H1 (cell line): ENCODE measurements at regions not wholly inside any gene's neighbourhood (a gene's known extent, or its start where the extent isn't known, plus 50 kb on each side); places are given as distances from the start of the nearest gene placed in this dataset.

Experiments used
- CTCF ChIA-PET: fragments of 300-600 bp; sonication (Branson Sonifier 250); formaldehyde crosslinking; loops from one replicate; lab custom pipeline; 2021; ENCODE audit not compliant: partially characterized antibody; lab: Charles Lee
- POLR2A ChIA-PET: fragments of 300-600 bp; sonication (Branson Sonifier 250); formaldehyde crosslinking; loops from one replicate; lab custom pipeline; 2021; ENCODE audit warnings: inconsistent platforms; ENCODE audit not compliant: partially characterized antibody; lab: Charles Lee
- DNase-seq, 2 experiments: peaks; one replicate each; pipeline versions ENCODE4 v3.0.0 to v3.0.0-alpha.2; 2010 to 2022; ENCODE audit warnings: low spot score in 2 of 2, low read depth in 1 of 2, mixed read lengths in 1 of 2
- FAIRE-seq: peaks from 2 replicates; lab custom pipeline; 2011; peaks lifted over from hg19 to GRCh38; lab: Jason Lieb, UNC
- H2AFZ ChIP-seq: 2 replicates; pipeline ENCODE4 v1.8.1; 2012; ENCODE audit warnings: low read length, inconsistent platforms
- H2AK5ac ChIP-seq: 2 replicates; pipeline ENCODE4 v1.6.1; 2013; ENCODE audit warnings: low read depth, low read length
- H2BK120ac ChIP-seq: replicated peaks from 2 replicates; pipeline ENCODE3; 2013; ENCODE audit warnings: low read depth, low read length, inconsistent platforms
- H2BK12ac ChIP-seq: 2 replicates; pipeline ENCODE4 v1.6.1; 2013; ENCODE audit warnings: low read depth, low read length
- H2BK15ac ChIP-seq: 2 replicates; pipeline ENCODE4 v1.6.1; 2013; ENCODE audit warnings: low read length
- H2BK20ac ChIP-seq: 2 replicates; pipeline ENCODE4 v1.6.1; 2013; ENCODE audit warnings: low read length
- H2BK5ac ChIP-seq: 2 replicates; pipeline ENCODE4 v1.6.1; 2013; ENCODE audit warnings: low read depth, low read length
- H3K14ac ChIP-seq: 2 replicates; pipeline ENCODE4 v1.6.1; 2013; ENCODE audit warnings: inconsistent platforms; ENCODE audit not compliant: insufficient read length
- H3K18ac ChIP-seq: 2 replicates; pipeline ENCODE4 v1.6.1; 2013; ENCODE audit warnings: low read length; ENCODE audit errors: extremely low read depth
- H3K23ac ChIP-seq: 2 replicates; pipeline ENCODE4 v1.6.1; 2013; ENCODE audit warnings: inconsistent platforms; ENCODE audit not compliant: insufficient read length
- H3K23me2 ChIP-seq: 2 replicates; pipeline ENCODE4 v1.6.1; 2013; ENCODE audit warnings: low read depth, low read length
- H3K27ac ChIP-seq: 2 replicates; pipeline ENCODE4 v1.6.1; 2011; ENCODE audit warnings: low read depth, low read length, inconsistent platforms
- H3K27me3 ChIP-seq, 4 experiments: replicated peaks in 1 of 4; 1 replicate in 1 of 4; 2 replicates in 3 of 4; pipeline versions ENCODE4 v1.6.1 to v1.8.1; 2011 to 2013; ENCODE audit warnings: low read length in 3 of 4, mild to moderate bottlenecking in 3 of 4, inconsistent platforms in 2 of 4, mixed read lengths in 2 of 4, moderate library complexity in 1 of 4; ENCODE audit not compliant: control insufficient read depth in 3 of 4, insufficient read depth in 3 of 4; ENCODE audit errors: extremely low read depth in 1 of 4
- H3K36me3 ChIP-seq, 4 experiments: 2 replicates each; pipeline versions ENCODE4 v1.6.1 to v1.8.1; 2011 to 2013; ENCODE audit warnings: mild to moderate bottlenecking in 4 of 4, low read length in 3 of 4, moderate library complexity in 2 of 4, control low read depth in 1 of 4, inconsistent platforms in 1 of 4; ENCODE audit not compliant: insufficient read depth in 4 of 4, control insufficient read depth in 2 of 4
- H3K4ac ChIP-seq: replicated peaks from 2 replicates; pipeline ENCODE3; 2013; ENCODE audit warnings: low read length, low read depth, mixed read lengths, inconsistent platforms; ENCODE audit not compliant: insufficient read length
- H3K4me1 ChIP-seq, 4 experiments: replicated peaks in 1 of 4; 1 replicate in 1 of 4; 2 replicates in 3 of 4; pipeline versions ENCODE4 v1.6.1 to v1.8.1; 2011 to 2013; ENCODE audit warnings: low read length in 3 of 4, inconsistent platforms in 2 of 4, mixed read lengths in 1 of 4; ENCODE audit not compliant: insufficient read depth in 4 of 4, control insufficient read depth in 3 of 4
- H3K4me2 ChIP-seq, 2 experiments: 2 replicates each; pipeline versions ENCODE4 v1.6.1 to v1.8.1; 2011 to 2013; ENCODE audit warnings: low read depth in 2 of 2, low read length in 2 of 2, control low read depth in 1 of 2, inconsistent platforms in 1 of 2, mild to moderate bottlenecking in 1 of 2; ENCODE audit not compliant: insufficient read depth in 1 of 2
- H3K4me3 ChIP-seq, 4 experiments: fragments of 200-600, 300-600 bp in 1 of 4; sonication (generic), shearing (Covaris generic), sonication (Bioruptor Twin) in 1 of 4; 2 replicates each; pipeline versions ENCODE4 v1.5.1 to v1.8.1; 2011 to 2016; ENCODE audit warnings: low read length in 4 of 4, low read depth in 3 of 4, control low read depth in 2 of 4, inconsistent platforms in 2 of 4, mild to moderate bottlenecking in 2 of 4, mixed read lengths in 1 of 4, moderate library complexity in 1 of 4; ENCODE audit not compliant: insufficient read depth in 2 of 4; ENCODE audit errors: extremely low read depth in 1 of 4
- H3K56ac ChIP-seq: replicated peaks from 2 replicates; pipeline ENCODE3; 2013; ENCODE audit warnings: low read depth, mild to moderate bottlenecking, mixed read lengths, low read length, inconsistent platforms; ENCODE audit not compliant: insufficient read length
- H3K79me1 ChIP-seq: 2 replicates; pipeline ENCODE4 v1.6.1; 2013; ENCODE audit warnings: low read depth, low read length, control low read depth
- H3K79me2 ChIP-seq, 2 experiments: 2 replicates each; pipeline versions ENCODE4 v1.6.1 to v1.8.1; 2012 to 2013; ENCODE audit warnings: low read length in 2 of 2, mild to moderate bottlenecking in 2 of 2, inconsistent platforms in 1 of 2; ENCODE audit not compliant: insufficient read depth in 2 of 2, control insufficient read depth in 1 of 2
- H3K9ac ChIP-seq, 4 experiments: replicated peaks in 1 of 4; 1 replicate in 1 of 4; 2 replicates in 3 of 4; pipeline versions ENCODE4 v1.6.1 to v1.8.1; 2011 to 2013; ENCODE audit warnings: low read depth in 3 of 4, low read length in 3 of 4, control low read depth in 2 of 4, mild to moderate bottlenecking in 2 of 4, moderate library complexity in 2 of 4, inconsistent platforms in 1 of 4; ENCODE audit errors: extremely low read depth in 1 of 4
- H3K9me3 ChIP-seq, 2 experiments: 2 replicates each; pipeline versions ENCODE4 v1.6.1 to v1.8.1; 2012 to 2013; ENCODE audit warnings: mild to moderate bottlenecking in 2 of 2, moderate library complexity in 2 of 2, control low read depth in 1 of 2, inconsistent platforms in 1 of 2, low read depth in 1 of 2, low read length in 1 of 2, mixed read lengths in 1 of 2; ENCODE audit not compliant: insufficient read depth in 2 of 2
- H4K20me1 ChIP-seq, 2 experiments: replicated peaks in 1 of 2; 2 replicates each; pipeline versions ENCODE3 to v1.8.1; 2011 to 2013; ENCODE audit warnings: inconsistent platforms in 2 of 2, low read length in 2 of 2, mild to moderate bottlenecking in 1 of 2; ENCODE audit not compliant: insufficient read depth in 2 of 2, control insufficient read depth in 1 of 2
- H4K5ac ChIP-seq: 2 replicates; pipeline ENCODE4 v1.6.1; 2013; ENCODE audit warnings: low read length, low read depth, mixed read lengths, inconsistent platforms; ENCODE audit not compliant: insufficient read length
- H4K8ac ChIP-seq: 2 replicates; pipeline ENCODE4 v1.8.0; 2013; ENCODE audit warnings: mild to moderate bottlenecking, moderate library complexity, low read length, inconsistent platforms; ENCODE audit not compliant: insufficient read depth; ENCODE audit errors: extremely low read depth
- H4K91ac ChIP-seq: replicated peaks from 2 replicates; pipeline ENCODE3; 2013; ENCODE audit warnings: low read length, mixed read lengths, inconsistent platforms; ENCODE audit not compliant: insufficient read length
- ASH2L ChIP-seq: fragments of 200-600, 300-600 bp; sonication (generic); IDR thresholded peaks from one replicate; pipeline ENCODE4 v1.7.1; 2017; ENCODE audit warnings: low read length
- CBX5 ChIP-seq: fragments of 300-800, 300-1000 bp; sonication (generic); IDR thresholded peaks from 2 replicates; pipeline ENCODE4 v1.7.1; 2016; ENCODE audit warnings: antibody characterized with exemption, low read length, low read depth
- CHD1 ChIP-seq: IDR thresholded peaks from 2 replicates; pipeline ENCODE4 v1.6.1; 2012; ENCODE audit warnings: low read depth, low read length, improper control_type of control experiment
- EP300 ChIP-seq, 2 experiments: IDR thresholded peaks; 1 replicate in 1 of 2; 2 replicates in 1 of 2; pipeline ENCODE4 v1.6.1; 2011 to 2012; ENCODE audit warnings: low read depth in 2 of 2, low read length in 2 of 2, mild to moderate bottlenecking in 2 of 2, borderline replicate concordance in 1 of 2, inconsistent platforms in 1 of 2, moderate library complexity in 1 of 2
- JUND ChIP-seq: IDR thresholded peaks from 2 replicates; pipeline ENCODE4 v1.6.1; 2011; ENCODE audit warnings: mild to moderate bottlenecking, improper control_type of control experiment, low read length
- NANOG ChIP-seq: IDR thresholded peaks from 2 replicates; pipeline ENCODE4 v1.6.1; 2011; ENCODE audit warnings: low read length, low read depth, mild to moderate bottlenecking, inconsistent platforms; ENCODE audit not compliant: insufficient read depth, poor library complexity, severe bottlenecking
- PHF8 ChIP-seq: fragments of 200-600 bp; sonication (generic); conservative IDR thresholded peaks from 2 replicates; pipeline ENCODE4 v1.7.1; 2012; ENCODE audit warnings: low read depth, mild to moderate bottlenecking, inconsistent platforms, low read length, moderate library complexity
- RBBP5 ChIP-seq: IDR thresholded peaks from 2 replicates; pipeline ENCODE4 v1.7.1; 2012; ENCODE audit warnings: low read depth, mild to moderate bottlenecking, inconsistent platforms, low read length, moderate library complexity, borderline replicate concordance
- SIX5 ChIP-seq: IDR thresholded peaks from 2 replicates; pipeline ENCODE4 v1.6.1; 2011; ENCODE audit warnings: mild to moderate bottlenecking, low read depth, low read length
- SRF ChIP-seq: IDR thresholded peaks from 2 replicates; pipeline ENCODE4 v1.6.1; 2011; ENCODE audit warnings: mild to moderate bottlenecking, low read depth, low read length, moderate library complexity
- ZNF274 ChIP-seq: IDR thresholded peaks from 2 replicates; pipeline ENCODE4 v1.7.0; 2012; ENCODE audit warnings: low read length, borderline replicate concordance; ENCODE audit errors: extremely low read depth
- WGBS, 2 experiments: shearing (Covaris generic) in 1 of 2; methylation state at CpG; one replicate each; pipeline versions ENCODE4 v1.1.6 to v1.1.7; 2013 to 2015; ENCODE audit warnings: low lambda C conversion rate in 2 of 2, mixed read lengths in 2 of 2, inconsistent platforms in 1 of 2, low coverage in 1 of 2, missing lambda C conversion rate in 1 of 2; ENCODE audit not compliant: insufficient replicate concordance in 2 of 2, insufficient coverage in 1 of 2, insufficient read length in 1 of 2; ENCODE audit errors: extremely low coverage in 1 of 2, missing lambda C conversion rate in 1 of 2; 5-methylcytosine and 5-hydroxymethylcytosine counted together

GRCh38 chr21:35520302-35520701 is 471.2 kb upstream of the RUNX1 start:
- Histone ChIP-seq H3K4ac (no peak overlapping the region), H4K8ac (no peak overlapping the region), H3K9ac (no peak overlapping the region), H3K4me3 (no peak overlapping the region), H3K9me3 (no peaks in the 10 kb centered on the region), H3K4me2 (no peak overlapping the region), H3K79me2 (no peaks in the 10 kb centered on the region), H3K79me1 (no peaks in the 10 kb centered on the region), H3K14ac (no peak overlapping the region), H3K4me1 (peaks cover 0 to 7% (median 5%) of the 10 kb centered on the region in 4 experiments; a peak in 3 of 7 replicates), H3K23me2 (no peaks in the 10 kb centered on the region; the same call in 1 of the 2 replicates), H2AFZ (no peak overlapping the region), H2AK5ac (no peak overlapping the region), H3K27me3 (no peaks in the 10 kb centered on the region), H4K5ac (no peak overlapping the region), H3K56ac (no peak overlapping the region), H2BK12ac (no peak overlapping the region), H3K36me3 (no peaks in the 10 kb centered on the region), H2BK15ac (no peak overlapping the region), H3K27ac (no peak overlapping the region), H4K20me1 (no peaks in the 10 kb centered on the region), H2BK5ac (no peak overlapping the region), H3K23ac (no peak overlapping the region), H4K91ac (no peak overlapping the region), H2BK20ac (no peak overlapping the region), H3K18ac (no peak overlapping the region), H2BK120ac (peak overlapping the region; percentile 24)
- POLR2A ChIA-PET, result no interaction called here
- DNase-seq (no peak), FAIRE-seq (no peak)
- TF ChIP-seq CBX5 (no peak), PHF8 (no peak), CHD1 (no peak), NANOG (no peak), EP300 (IDR thresholded peaks at IDR 0.05; ENCODE audit: borderline replicate concordance in 1 of 2, low read depth in 2 of 2, low read length in 2 of 2) (no peak), ASH2L (no peak), ZNF274 (no peak), SIX5 (no peak), JUND (no peak), SRF (no peak), RBBP5 (no peak)
- CTCF ChIA-PET, result interaction anchor here (0.8 to 1.8 kb wide), 10 partner anchors 12 to 630 kb away, joined by 3 to 6 read pairs (median 3); no protein-coding TSS in a partner anchor
- 74% methylated on average over 8 of the region's 8 CpGs; no CpG with 5 or more reads in 1 of the 2 experiments for WGBS, 2 experiments
